RWPE1 (cell line): ENCODE measurements at regions not wholly inside any gene's neighbourhood (a gene's known extent, or its start where the extent isn't known, plus 50 kb on each side); places are given as distances from the start of the nearest gene placed in this dataset.
A peak's percentile ranks its signal among the peaks of the same experiment; 100 is the strongest.

ENCODE experiments used
- CTCF ChIA-PET: fragments of 350-600 bp; sonication (Branson Sonifier 250); formaldehyde crosslinking; extraction: SDS; loops from one replicate; lab custom pipeline; 2021; lab: Yijun Ruan, JAX
- POLR2A ChIA-PET: fragments of 400-600 bp; formaldehyde crosslinking; extraction: SDS; loops from one replicate; lab custom pipeline; 2020; ENCODE audit warnings: antibody characterized with exemption; ENCODE audit not compliant: low non-redundant PET; lab: Yijun Ruan, JAX
- DNase-seq: peaks from one replicate; pipeline ENCODE4 v3.0.0; 2012; ENCODE audit warnings: low spot score
- H3K27ac ChIP-seq: fragments of 450-650 bp; 2 replicates; pipeline ENCODE4 v1.5.1; 2017
- CTCF ChIP-seq: fragments of 450-650 bp; conservative IDR thresholded peaks from 2 replicates; pipeline ENCODE4 v1.5.1; 2017; ENCODE audit warnings: low read depth, mild to moderate bottlenecking

DNA sequence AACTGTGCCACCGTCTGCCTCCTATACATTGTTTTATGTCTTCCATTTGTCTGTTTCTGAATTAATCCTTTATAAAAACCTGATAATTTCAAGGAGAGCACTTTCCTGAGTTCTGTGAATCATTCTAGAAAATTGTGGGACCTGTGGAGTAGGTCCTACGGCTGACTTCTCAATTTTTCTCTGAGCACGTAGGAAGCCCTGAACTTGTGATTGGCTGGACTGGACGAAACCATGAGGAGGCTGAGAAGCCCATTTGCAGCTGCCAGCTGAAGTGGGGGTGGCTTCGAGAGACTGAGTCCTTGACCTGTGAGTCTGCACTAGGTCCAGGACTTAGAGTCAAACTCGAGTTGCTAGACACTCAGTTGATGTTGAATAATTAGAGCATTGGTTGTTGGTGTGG lies 277.1 kb upstream of the NCAM2 start:
- TF ChIP-seq CTCF, result no peak
- POLR2A ChIA-PET, result no interaction called here
- DNase-seq, result no peak
- CTCF ChIA-PET, result no interaction called here
- H3K27ac ChIP-seq, result no peak overlapping the region

DNA sequence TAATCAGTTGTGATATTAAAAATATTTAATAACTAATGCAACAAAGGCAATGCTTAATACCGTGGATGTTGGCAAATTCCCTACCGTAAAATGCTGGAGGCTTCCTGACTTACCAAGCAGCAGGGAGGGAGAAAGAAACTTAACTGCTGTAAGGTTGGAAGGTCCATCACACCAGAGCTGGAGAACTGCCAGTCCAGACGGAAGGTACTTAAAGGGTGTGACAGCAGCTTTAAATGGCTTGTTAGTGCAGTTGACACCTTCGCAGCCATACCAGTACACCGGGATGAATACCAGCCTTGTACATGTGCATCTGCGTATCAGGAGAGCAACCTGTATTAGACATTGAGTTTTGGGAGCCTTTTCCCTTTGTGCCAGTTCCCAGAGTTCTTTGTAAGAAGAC lies 269.5 kb upstream of the NCAM2 start:
- no peak for TF ChIP-seq CTCF
- ChIA-PET CTCF (no interaction called here), POLR2A (no interaction called here)
- no peak for DNase-seq
- no peak overlapping the region for H3K27ac ChIP-seq

GRCh38 chr21:20729376-20729775 lies 268.8 kb upstream of the NCAM2 start:
- DNase-seq, result peak; percentile 12
- ChIA-PET POLR2A (no interaction called here), CTCF (no interaction called here)
- H3K27ac ChIP-seq, result no peak overlapping the region
- no peak for TF ChIP-seq CTCF

DNA sequence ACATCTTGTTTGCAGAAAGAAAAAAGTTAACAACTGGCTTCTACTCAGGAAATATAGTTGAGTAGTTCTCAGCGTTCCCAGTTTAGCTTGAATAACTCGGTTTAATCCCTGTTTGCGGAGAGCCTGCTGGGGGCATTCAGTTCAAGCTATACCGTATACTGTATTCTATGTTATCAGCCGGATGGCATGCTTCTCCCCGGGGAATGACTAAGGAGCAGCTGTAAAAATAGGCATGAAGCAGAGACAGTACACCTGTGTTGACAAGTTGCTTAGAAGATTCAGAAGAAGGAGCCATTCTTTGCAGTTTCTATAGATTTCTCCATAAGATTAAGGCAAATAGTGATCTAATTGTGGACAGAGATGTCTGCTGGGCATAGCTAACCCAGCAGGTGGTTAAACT lies 267.8 kb upstream of the NCAM2 start:
- no peak overlapping the region for H3K27ac ChIP-seq
- CTCF ChIA-PET, result no interaction called here
- no peak for DNase-seq
- POLR2A ChIA-PET, result no interaction called here
- no peak for TF ChIP-seq CTCF

GRCh38 chr21:20735257-20735656 lies 263.0 kb upstream of the NCAM2 start:
- CTCF ChIA-PET, result interaction anchor here (0.6 kb wide), 1 partner anchor 660 kb away, joined by 3 read pairs; no protein-coding TSS in a partner anchor
- no peak for DNase-seq
- POLR2A ChIA-PET, result no interaction called here
- no peak for TF ChIP-seq CTCF
- no peak overlapping the region for H3K27ac ChIP-seq

DNA sequence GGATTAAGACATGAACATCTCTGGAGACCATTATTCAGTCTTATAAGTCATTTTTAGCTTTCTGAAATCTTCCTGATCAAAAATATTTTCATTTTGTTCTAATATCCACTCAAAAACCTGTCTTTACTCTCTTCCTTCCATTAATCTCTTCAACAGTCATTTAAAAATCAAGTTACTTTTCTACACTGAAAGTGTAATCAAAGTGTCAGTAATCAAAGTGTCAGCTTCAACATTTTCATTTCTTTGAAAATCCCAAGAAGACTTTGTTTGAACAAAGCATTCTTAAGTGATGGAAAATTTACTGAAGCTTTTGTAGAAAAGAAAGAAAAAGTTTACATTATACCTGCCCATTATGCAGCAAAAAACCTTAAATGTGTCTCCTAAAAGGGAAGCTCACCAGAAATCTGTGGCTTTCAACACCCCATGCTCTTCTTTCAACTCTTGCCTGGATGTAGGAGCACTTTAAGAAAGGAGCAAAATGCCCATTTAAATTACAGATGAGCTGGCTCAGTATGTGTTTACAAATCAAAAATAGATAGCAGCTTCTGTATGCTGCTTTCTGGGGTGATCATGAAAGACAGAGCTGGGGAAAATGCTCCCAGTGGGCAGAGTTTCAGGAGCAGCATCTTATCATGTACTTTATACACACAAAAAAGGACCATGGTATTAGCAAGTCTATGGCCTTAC lies 260.8 kb upstream of the NCAM2 start:
- ChIA-PET POLR2A (no interaction called here), CTCF (no interaction called here)
- no peak for TF ChIP-seq CTCF
- DNase-seq, result no peak
- no peak overlapping the region for H3K27ac ChIP-seq
